ENCODE measurements at regions not wholly inside any gene's neighbourhood (a gene's known extent, or its start where the extent isn't known, plus 50 kb on each side); places are given as distances from the start of the nearest gene placed in this dataset.

GRCh38 chr9:89776795-89777525, 172.1 kb downstream of the GADD45G start:
- no peak for DNase-seq

DNA sequence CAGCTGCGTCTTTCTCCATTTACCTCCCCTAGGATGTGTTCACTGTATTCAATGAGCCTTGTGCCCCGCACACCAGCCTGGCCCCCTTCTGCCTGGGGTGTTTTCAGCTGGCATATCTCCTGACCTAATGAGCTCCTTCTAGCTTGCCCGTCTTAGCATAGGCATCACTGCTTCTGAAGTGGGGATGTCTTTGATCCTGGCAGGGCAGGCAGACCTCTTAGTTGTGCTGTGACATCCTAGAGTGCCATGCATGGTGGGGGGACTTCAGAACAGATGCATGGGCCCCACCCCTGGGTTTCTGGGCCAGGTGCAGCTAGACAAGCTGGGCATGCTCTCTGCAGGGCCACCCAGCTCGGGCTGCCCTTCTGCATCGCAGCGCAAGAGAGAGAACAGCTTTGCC, 172.7 kb downstream of the GADD45G start:
- no peak for DNase-seq

- no peak for DNase-seq
These were observed 173.6 kb downstream of the GADD45G start for GRCh38 chr9:89778100-89779090.

GRCh38 chr9:89779405-89780203, 174.8 kb downstream of the GADD45G start:
- DNase-seq: no peak

DNA sequence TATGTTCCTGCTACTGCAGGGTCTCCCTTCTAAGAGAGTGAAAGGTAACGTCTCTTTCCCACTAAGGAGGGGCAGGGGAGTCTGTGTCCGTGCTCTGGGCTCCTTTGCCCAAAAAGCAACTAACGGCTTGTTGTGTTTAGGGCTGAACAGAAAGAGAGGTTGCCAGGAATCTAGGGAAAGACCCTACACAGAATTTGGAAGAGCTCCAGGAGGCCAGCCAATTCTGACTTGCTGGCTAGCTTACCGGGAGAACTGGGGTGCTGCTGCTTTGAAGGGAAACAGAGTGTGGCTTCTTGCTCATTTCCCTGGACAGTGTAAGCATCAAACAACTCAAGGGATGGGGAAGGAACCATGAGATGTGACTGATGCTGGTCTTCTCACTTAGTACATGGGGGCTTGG, 176.1 kb downstream of the GADD45G start:
- DNase-seq: no peak

- DNase-seq: no peak
These were observed 177.2 kb downstream of the GADD45G start for GRCh38 chr9:89781838-89782540.

GRCh38 chr9:89786655-89787054, 181.8 kb downstream of the GADD45G start:
- no peak for DNase-seq

GRCh38 chr9:89787595-89787994, 182.8 kb downstream of the GADD45G start:
- DNase-seq: no peak

GRCh38 chr9:89788434-89788833, 183.6 kb downstream of the GADD45G start:
- no peak for DNase-seq

DNA sequence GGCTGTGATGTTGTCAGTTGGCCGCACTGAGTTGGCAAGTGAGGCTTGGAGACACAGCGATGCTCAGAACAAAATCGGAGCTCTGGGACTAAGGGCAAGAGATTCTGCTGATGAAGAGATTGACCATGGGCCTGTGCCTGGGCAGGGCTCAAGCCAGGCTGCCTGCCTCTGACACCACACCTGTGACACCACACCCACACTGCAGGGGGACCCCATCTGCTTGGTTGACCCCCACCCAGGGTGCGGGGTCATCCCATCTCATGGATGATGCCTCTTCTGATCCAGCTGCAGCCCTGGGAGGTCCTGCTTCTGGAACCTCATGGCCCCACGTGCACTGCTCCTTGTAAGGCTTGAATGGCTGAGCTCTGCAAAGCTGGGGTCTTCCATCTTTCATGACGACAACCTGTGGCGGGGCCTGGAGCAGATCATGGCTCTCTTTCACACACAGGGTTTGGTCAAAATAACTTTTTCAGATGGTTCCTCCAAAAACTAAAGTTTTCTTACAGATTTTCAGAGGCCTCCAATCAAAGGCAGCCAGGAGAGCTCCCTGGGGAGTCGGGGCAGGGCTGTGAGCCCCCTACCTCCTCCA, 185.2 kb downstream of the GADD45G start:
- no peak for DNase-seq

DNA sequence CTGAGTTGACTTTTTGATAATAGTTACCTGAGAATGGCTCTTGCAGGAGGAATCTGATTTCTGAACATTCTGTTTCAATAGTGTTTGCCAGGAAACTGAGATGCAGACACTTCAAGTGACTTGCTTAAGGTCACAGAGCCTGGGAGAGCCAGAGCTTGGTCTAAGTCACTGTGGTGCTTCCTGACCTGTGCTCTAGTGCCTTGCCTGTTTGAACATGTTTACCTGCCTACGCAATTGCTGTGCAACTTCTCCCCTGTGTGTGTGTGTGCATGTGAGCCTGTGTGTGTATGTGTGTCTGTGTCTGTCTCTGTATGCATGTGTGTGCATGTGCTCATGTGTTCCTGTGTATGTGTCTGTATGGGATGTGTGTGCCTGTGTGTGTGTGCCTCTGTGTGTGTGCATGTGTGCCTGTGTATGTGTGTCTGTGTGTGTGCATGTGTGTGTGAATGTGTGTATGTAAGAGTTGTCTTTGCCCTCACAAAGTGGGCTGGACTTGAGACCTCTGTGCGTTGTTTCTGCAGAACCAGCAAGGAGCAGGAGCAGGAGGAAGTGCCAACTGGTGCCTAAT, 185.8 kb downstream of the GADD45G start:
- DNase-seq: no peak

DNA sequence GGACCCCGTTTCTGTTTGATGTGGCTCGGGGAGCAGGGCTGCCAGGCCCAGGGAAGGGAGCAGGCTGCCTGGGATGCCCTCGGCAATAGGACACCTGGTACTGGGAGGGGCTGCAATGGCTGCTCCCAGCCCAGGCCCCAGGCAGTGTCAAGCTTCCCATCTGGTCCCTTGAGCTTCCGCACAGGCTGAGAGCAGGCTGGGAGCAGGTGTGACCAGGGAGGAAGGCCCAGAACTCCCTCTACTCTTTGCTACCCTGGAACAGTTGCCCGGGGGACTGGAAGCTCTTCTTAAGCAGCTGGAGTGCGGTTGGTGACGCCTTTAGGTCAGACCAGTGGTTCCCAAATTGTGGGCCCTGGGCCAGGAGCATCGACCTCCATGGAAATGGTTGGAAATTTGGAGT, 186.9 kb downstream of the GADD45G start:
- peak; percentile 34 for DNase-seq

- DNase-seq: no peak
These were observed 187.6 kb downstream of the GADD45G start for GRCh38 chr9:89792189-89793123.

DNA sequence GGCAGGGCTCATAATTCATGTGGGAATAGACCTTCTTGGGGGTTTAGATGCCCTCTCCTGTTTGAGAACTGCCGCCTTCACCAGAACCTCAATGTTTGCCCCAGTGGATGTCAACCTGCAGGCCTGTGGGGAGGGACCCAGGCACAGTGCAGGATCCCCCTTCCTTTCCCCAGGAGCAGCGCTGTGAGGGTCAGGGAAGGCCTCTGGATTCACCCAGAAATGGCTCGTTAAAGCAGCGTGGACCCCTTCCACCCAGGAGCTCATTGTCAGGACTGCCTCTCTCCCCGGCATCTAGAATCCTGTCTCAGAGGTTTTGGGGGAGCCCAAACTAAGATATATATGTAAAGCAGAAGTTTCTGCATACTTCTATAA, 188.3 kb downstream of the GADD45G start:
- no peak for DNase-seq

- DNase-seq: no peak
These were observed 188.7 kb downstream of the GADD45G start for GRCh38 chr9:89793551-89793950.

GRCh38 chr9:89794918-89795317, 190.1 kb downstream of the GADD45G start:
- no peak for DNase-seq

GRCh38 chr9:89795538-89796195, 190.9 kb downstream of the GADD45G start:
- no peak for DNase-seq

DNA sequence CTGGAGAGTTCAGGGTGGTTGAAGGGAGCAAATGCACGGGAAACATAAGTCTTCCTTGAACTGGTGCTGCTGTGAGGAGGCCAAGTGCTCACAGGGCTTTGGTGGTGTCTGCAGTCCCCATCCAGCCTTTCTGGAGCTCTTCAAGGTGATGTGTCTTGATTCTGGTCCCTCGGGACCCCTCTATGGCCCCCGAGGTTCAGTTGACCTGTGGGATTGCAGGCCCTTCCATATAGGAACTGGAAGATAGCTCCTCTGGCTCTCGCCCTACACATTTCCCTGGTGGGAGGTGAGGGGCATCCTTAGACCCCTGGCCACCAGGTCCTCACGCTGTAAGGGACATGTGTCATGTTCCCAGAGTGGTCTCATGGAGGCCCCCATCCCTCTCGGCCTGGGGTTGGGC, 191.8 kb downstream of the GADD45G start:
- DNase-seq: no peak

GRCh38 chr9:89797255-89797654, 192.4 kb downstream of the GADD45G start:
- no peak for DNase-seq

DNA sequence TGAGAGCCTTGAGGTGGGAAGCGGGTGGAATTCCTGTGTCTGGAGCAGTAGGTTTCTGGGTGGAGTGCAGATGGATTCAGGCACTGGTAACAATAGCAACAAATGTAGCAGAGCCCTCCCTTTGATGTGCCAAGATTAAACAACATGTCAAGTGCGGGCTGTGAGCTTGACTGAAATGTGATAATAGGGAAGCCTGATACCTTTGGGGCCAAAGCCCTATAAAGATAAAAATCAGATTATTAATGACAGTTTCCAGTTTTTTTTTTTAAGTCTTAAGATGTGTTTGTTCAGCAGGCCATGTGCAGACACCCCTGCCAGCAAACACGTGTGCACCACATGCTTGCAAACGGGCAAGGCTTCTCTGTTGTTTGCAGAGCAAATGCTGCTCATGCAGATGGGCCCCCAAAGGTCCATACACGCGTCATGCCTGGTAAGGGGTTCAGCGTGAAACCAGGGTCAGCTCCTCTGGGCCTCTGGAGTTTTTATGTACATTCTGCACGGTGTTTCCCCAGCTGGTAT, 193.2 kb downstream of the GADD45G start:
- DNase-seq: peak; percentile 31
